OCI-LY7 (cell line): ENCODE measurements at regions not wholly inside any gene's neighbourhood (a gene's known extent, or its start where the extent isn't known, plus 50 kb on each side); places are given as distances from the start of the nearest gene placed in this dataset.

Experiments
- BruUV-seq: library from RNA; stranded (reverse); fragments of 400-500 nt; replicated peaks from 2 replicates; lab custom pipeline; 2021; lab: Mats Ljungman, UMichigan
- CTCF ChIA-PET: fragments of 300-600 bp; sonication (Branson Sonifier 250); formaldehyde crosslinking; loops from one replicate; lab custom pipeline; 2022; ENCODE audit warnings: antibody characterized with exemption; ENCODE audit not compliant: unreplicated experiment; lab: Charles Lee
- POLR2A ChIA-PET: fragments of 300-600 bp; sonication (Branson Sonifier 250); formaldehyde crosslinking; loops from one replicate; lab custom pipeline; 2022; ENCODE audit warnings: antibody characterized with exemption; lab: Charles Lee
- DNase-seq: peaks from one replicate; pipeline ENCODE4 v3.0.0-alpha.2; 2015; ENCODE audit warnings: low spot score
- H2AFZ ChIP-seq: fragments of 200-600 bp; sonication (generic), shearing (Covaris generic); 2 replicates; pipeline ENCODE4 v1.6.1; 2014; ENCODE audit warnings: mild to moderate bottlenecking, antibody characterized with exemption, low read length, moderate library complexity
- H3K27ac ChIP-seq: fragments of 200-600 bp; sonication (generic); 2 replicates; pipeline ENCODE4 v1.5.1; 2014; ENCODE audit warnings: mixed run types, low read depth, mild to moderate bottlenecking, moderate library complexity, low read length, inconsistent platforms; ENCODE audit not compliant: poor library complexity, severe bottlenecking
- H3K36me3 ChIP-seq: fragments of 200-600 bp; sonication (generic); 2 replicates; pipeline ENCODE4 v1.6.1; 2014; ENCODE audit warnings: mild to moderate bottlenecking, antibody characterized with exemption, low read length, moderate library complexity, mixed read lengths; ENCODE audit not compliant: insufficient read depth
- H3K4me1 ChIP-seq: fragments of 200-600 bp; sonication (generic); 2 replicates; pipeline ENCODE4 v1.5.1; 2014; ENCODE audit warnings: mild to moderate bottlenecking, low read length; ENCODE audit not compliant: insufficient read depth, poor library complexity, severe bottlenecking
- H3K4me2 ChIP-seq: fragments of 200-600 bp; sonication (generic); 2 replicates; pipeline ENCODE4 v1.6.1; 2014; ENCODE audit warnings: mild to moderate bottlenecking, low read length
- H3K4me3 ChIP-seq: fragments of 200-600 bp; sonication (generic); 2 replicates; pipeline ENCODE4 v1.5.1; 2014; ENCODE audit warnings: mild to moderate bottlenecking, low read depth, low read length; ENCODE audit not compliant: poor library complexity, severe bottlenecking
- H3K79me2 ChIP-seq: fragments of 200-600 bp; sonication (generic); 2 replicates; pipeline ENCODE4 v1.6.1; 2016; ENCODE audit warnings: low read depth, mild to moderate bottlenecking, low read length, moderate library complexity, mixed read lengths; ENCODE audit not compliant: insufficient read depth
- H3K9me2 ChIP-seq: fragments of 200-600 bp; sonication (generic); 2 replicates; pipeline ENCODE4 v1.6.1; 2016; ENCODE audit warnings: mild to moderate bottlenecking, low read length, mixed read lengths; ENCODE audit not compliant: insufficient read depth
- H3K9me3 ChIP-seq: fragments of 200-600 bp; sonication (generic); 2 replicates; pipeline ENCODE4 v1.6.1; 2014; ENCODE audit warnings: mild to moderate bottlenecking, mixed run types, low read length, mixed read lengths
- H4K20me1 ChIP-seq: fragments of 200-600 bp; sonication (generic); 2 replicates; pipeline ENCODE4 v1.6.1; 2014; ENCODE audit warnings: mild to moderate bottlenecking, antibody characterized with exemption, low read length, moderate library complexity, mixed read lengths; ENCODE audit not compliant: insufficient read depth
- CTCF ChIP-seq: fragments of 200-600 bp; sonication (generic); conservative IDR thresholded peaks from 2 replicates; pipeline ENCODE4 v1.5.1; 2014; ENCODE audit warnings: mild to moderate bottlenecking, antibody characterized with exemption, low read length, moderate library complexity, mixed read lengths
- EZH2phosphoT487 ChIP-seq: fragments of 200-600 bp; sonication (generic); IDR thresholded peaks from 2 replicates; pipeline ENCODE4 v1.6.1; 2018; ENCODE audit warnings: low read depth, borderline replicate concordance, mild to moderate bottlenecking, mixed run types, antibody characterized with exemption, low read length, moderate library complexity, mixed read lengths
- intact Hi-C: fragments of 100-400 bp; cut with micrococcal nuclease; formaldehyde crosslinking; loops from one replicate; pipeline ENCODE4 v1.10.0; 2022; ENCODE audit not compliant: unreplicated experiment

- H3K4me1 ChIP-seq: no peaks in the 10 kb centered on the region
- no peaks in the 10 kb centered on the region for H3K79me2 ChIP-seq
- no peaks in the 10 kb centered on the region for H3K9me2 ChIP-seq
- BruUV-seq: no TSS peak
- DNase-seq: no peak
- H3K9me3 ChIP-seq: no peaks in the 10 kb centered on the region
- no peak overlapping the region for H3K4me3 ChIP-seq
- POLR2A ChIA-PET: interaction anchor here (0.7 kb wide), 1 partner anchor 52 kb away, joined by 3 read pairs; no protein-coding TSS in a partner anchor
- no peak overlapping the region for H3K4me2 ChIP-seq
- no peaks in the 10 kb centered on the region for H3K36me3 ChIP-seq
- no peak overlapping the region for H3K27ac ChIP-seq
- H2AFZ ChIP-seq: no peak overlapping the region
- CTCF ChIA-PET: no interaction called here
- intact Hi-C loops: no loop called here
- no peak for TF ChIP-seq CTCF
- no peak for TF ChIP-seq EZH2phosphoT487
- H4K20me1 ChIP-seq: no peaks in the 10 kb centered on the region
These were observed 291.7 kb downstream of the GBA3 start for GRCh38 chr4:22984390-22984789.

GRCh38 chr4:22978656-22979055 lies 285.9 kb downstream of the GBA3 start:
- no peak overlapping the region for H3K27ac ChIP-seq
- H2AFZ ChIP-seq: no peak overlapping the region
- H3K4me3 ChIP-seq: no peak overlapping the region
- no peaks in the 10 kb centered on the region for H4K20me1 ChIP-seq
- H3K36me3 ChIP-seq: no peaks in the 10 kb centered on the region
- no peaks in the 10 kb centered on the region for H3K4me1 ChIP-seq
- no peaks in the 10 kb centered on the region for H3K9me3 ChIP-seq
- H3K4me2 ChIP-seq: no peak overlapping the region
- intact Hi-C loops: no loop called here
- BruUV-seq: no TSS peak
- H3K9me2 ChIP-seq: no peaks in the 10 kb centered on the region
- TF ChIP-seq EZH2phosphoT487 (no peak), CTCF (no peak)
- H3K79me2 ChIP-seq: no peaks in the 10 kb centered on the region
- ChIA-PET POLR2A (no interaction called here), CTCF (no interaction called here)
- no peak for DNase-seq

GRCh38 chr4:22970665-22971064 lies 277.9 kb downstream of the GBA3 start:
- BruUV-seq: no TSS peak
- Histone ChIP-seq H4K20me1 (no peaks in the 10 kb centered on the region), H3K79me2 (no peaks in the 10 kb centered on the region), H3K9me2 (no peaks in the 10 kb centered on the region), H3K36me3 (no peaks in the 10 kb centered on the region), H3K4me3 (no peak overlapping the region), H3K27ac (no peak overlapping the region), H3K4me1 (no peaks in the 10 kb centered on the region), H3K4me2 (no peak overlapping the region), H3K9me3 (no peaks in the 10 kb centered on the region), H2AFZ (no peak overlapping the region)
- ChIA-PET POLR2A (no interaction called here), CTCF (no interaction called here)
- intact Hi-C loops: no loop called here
- no peak for DNase-seq
- TF ChIP-seq EZH2phosphoT487 (no peak), CTCF (no peak)
